Stimulated activated CD8-positive, alpha-beta memory T cell treated with anti-CD3 and anti-CD28 coated beads, Interleukin-4, amount 100 ng/mL, for 4 hours (primary cell): ENCODE measurements at regions not wholly inside any gene's neighbourhood (a gene's known extent, or its start where the extent isn't known, plus 50 kb on each side); places are given as distances from the start of the nearest gene placed in this dataset.

Experiments used
- DNase-seq, 2 donors: peaks; one replicate each; pipeline ENCODE4 v3.0.0-alpha.2; 2020; ENCODE audit warnings: low read depth in 2 of 2, low spot score in 1 of 2

DNA sequence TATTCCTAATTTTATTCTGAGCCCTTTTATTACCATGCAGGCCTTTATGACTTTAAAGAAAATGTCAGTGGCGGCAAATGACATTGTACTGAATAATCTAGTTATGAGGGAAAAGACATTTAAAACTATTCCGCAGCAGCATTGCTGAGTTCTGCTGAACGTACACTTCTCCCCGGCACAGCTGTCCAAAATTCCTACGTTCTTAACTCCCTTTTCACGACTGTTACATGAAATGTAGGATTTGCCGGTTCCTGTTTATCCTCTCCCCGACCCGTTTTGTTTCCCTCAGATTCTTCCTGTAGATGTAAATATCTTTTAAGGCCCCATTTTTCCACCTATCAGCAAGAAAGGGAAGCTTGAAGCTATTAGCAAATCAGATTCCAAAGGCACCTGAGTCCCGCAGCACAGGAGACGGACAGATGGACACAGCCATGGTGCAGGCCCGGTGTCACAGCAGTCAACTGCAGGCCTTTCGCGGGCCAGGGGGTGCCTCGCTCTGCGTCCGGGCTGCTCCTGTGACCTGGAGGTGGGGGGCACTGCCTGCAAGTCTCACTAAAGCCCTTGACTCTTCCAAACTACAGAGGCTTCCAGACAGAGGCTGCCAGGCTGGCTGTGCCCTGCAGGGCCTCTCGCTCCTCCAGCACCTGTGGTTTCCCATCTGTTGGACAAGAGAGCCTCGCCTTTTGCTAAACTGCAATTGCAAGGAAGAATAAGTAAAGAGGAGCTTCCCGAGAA is 485.0 kb upstream of the MGMT start:
- DNase-seq, result no peak

DNA sequence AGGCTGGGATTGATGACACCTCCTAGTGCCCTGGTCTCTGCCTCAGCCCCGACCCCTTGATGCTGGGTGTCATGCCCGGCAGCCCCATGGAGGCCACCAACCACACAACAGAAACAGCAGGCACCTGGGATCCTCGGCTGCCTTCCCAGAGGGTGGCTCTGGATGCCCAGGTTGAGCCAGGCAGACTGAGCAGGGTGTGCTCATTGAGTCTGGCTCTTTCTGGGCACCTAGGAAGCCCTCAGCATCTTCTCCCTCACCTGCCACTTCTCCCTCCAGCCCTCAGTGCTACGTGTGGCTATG is 484.5 kb upstream of the MGMT start:
- DNase-seq, result no peak

DNA sequence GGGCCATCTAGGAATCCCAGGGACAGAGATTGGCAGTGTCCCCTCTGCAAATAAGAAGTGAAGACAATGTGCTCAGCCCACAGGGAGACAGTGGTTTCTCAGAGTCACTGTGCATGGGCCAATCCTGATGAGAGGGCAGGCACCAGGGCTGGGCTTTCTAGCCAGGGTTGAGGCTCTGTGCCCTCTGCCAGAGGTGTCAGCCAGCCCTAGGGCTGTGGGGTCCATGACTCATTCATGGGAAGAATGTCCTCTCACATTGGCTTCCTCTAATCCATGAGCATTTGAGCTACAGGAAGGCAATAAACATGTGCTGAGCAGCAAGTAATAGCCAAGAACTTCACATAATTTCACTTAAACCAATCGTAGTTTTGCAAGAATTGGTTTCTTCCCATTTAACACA is 482.0 kb upstream of the MGMT start:
- DNase-seq, result no peak

DNA sequence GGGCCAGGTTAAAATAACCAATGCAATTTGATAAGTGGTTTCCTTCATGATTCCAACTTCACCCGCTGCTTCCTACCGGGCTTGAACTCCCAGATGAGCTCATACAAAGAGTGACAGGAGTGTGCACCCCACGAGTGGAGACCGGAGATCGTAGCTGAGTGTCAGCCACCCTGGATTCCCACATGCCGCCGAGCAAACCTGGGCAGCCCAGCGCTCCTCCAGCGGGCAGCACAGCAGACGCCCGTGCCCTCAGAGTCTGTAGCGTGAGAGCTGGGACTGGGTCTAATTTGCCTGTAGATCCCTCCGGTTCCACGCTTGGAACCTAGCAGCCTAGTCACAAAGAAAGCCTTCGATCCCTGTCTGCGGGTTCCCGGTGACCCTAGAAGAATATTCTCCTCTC is 476.1 kb upstream of the MGMT start:
- no peak for DNase-seq

DNA sequence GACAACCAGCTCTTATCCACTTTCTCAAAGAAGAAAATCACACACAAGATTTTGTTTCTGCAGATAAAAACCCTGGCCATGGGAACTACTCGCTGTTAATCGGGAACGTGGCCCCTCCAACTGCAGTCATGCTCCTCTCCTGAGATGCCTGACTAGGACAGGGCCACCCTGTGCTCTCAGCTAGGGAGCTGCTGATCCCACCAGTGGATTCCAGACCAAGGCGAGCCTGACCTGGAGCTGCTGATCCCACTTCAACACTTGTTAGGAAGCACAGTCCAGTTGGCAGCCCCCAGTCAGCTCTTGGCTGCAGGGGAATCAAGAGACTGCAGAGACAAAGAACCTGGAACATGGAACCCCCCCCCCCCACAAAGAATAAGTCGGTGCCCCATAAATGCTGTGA is 474.3 kb upstream of the MGMT start:
- DNase-seq, result no peak

DNA sequence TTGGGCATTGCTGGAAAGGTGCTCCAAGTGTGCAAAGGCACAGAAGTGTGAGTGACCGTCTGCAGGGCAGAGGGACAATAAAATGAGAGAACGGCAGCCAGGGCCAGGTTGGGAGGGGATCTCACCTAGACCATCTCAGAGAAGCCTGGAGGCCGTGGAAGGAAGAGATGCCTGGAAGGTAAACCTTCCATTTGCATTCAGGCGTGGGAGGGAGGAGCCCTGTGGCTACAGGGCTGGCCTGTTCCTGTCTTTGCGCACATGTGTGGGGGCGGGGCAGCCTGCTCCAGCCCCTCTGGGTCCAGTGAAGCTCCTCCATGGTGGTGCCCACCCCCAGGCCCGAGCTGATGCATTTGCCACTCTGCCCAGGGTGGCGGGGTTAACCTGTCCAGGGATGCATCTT is 473.6 kb upstream of the MGMT start:
- no peak for DNase-seq

DNA sequence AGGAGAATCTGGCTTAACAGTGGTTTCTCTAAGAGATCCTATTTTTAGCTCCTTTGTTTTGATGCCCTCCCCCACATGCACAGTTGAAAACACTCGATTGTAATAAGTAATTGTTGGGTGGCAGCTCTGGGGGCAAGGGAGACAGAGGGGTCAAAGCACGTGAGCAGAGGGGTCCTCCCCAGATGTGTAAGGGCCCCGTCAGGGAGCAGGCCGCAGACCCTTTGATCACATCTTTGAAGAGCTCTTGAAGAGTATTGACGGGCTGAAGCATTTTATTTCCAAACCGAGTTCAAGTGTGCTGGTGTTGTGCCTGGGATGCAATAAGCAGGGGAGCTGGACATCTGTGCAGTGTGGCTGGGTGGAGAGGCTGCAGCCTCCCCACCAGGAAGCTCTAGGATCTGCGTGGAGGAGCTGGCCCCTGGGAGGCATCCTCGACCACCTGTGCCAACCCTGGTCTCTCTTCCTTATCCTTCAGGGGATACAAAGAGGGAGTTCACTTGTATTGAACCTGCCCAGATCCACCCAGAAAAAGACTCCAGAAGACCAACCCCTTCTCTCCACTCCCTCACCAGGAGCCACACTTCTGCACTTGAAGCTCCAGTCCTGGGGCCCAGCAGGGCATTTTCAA is 473.0 kb upstream of the MGMT start:
- DNase-seq, result no peak

DNA sequence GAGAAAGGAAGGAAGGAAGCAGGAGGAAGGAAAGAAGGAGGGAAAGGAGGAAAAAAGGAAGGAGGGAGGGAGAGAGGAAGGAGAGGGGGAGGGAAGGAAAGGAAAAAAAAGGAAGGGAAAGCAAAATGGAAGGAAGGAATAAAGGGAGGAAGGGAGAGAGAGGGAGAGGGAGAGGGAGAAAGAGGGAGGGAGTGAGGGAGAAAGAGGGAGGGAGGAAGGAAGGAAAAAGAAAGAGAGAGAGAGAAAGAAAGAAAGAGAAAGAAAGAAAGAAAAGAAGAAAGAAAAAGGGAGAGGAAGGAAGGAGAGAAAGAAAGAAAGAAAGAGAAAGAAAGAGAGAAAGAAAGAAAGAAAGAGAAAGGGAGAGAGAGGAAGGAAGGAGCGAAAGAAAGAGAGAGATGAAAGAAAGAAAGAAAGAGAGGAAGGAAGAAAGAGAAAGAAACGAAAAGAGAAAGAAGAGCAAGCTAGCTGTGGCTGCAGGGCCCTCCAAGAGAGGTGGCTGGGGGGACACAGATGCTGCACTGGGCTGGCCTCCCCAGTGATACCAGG is 472.4 kb upstream of the MGMT start:
- DNase-seq, result no peak

DNA sequence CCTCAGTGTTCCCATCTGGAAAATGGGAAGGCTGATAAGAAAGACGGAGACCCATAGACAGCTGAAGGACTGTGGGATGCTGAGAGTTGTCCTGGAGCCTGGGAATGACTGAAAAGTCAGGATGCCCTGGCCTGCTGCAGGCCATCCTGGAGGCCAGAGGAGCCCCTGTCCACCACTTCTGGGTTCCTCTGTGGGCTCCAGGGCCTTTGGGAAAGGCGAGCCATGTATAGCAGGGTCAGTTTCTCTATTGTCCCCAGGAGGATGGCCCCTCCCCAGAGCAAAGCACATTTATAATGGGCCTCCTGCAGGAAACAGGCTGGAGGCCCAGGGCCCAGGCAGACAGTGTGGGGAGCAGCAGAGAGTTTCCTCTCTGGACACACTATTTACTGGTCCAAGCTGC is 471.4 kb upstream of the MGMT start:
- DNase-seq, result no peak

DNA sequence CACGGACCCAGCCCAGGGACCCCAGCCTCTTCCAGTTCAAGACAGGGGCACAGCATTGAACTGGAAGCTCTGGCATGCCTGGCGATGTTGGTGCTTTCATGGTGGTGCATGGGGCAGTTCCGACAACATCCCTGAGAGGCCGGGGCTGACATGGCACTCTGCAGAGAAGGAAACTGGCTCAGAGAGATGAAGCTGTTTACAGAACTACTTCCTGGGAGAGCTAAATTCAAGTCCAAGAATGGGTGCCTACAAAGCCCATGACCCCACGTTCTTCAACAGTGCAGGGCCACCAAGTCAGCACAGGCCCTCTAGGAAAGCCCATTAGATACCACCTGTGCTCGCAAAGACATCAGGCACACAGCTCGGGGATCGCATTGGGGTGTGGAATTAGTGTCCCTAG is 470.9 kb upstream of the MGMT start:
- no peak for DNase-seq

DNA sequence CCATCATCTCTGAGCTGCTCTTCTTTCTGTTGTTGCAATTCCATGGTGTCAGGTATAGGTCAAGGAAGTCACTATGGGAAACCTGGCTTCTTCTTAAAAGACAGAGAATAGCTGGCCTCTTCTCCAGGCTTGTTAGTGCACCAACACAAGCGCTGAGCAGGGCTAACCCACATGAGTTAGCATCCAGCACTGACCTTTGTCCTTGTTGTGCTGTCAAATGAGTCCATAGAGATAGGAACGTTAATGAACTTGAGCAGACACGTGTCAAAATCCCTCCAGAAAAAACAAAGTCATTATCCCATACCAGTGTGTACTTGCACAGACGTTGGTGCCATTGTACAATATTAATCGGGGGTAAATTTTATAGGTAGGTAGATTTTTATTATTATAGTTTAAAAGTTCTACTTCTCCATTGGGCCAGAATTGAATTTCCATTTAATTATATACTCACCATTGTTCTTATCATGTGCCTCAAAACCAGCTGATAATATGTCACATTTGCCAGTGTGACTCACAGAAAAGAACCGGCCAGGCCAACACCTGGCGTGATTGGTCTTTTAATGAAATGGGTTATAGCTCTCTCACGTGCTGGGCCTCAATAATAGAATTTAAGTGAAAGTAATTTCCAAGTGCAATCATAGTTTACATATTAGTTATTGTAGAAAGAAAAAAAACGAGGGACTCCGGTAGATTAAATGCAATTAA is 468.8 kb upstream of the MGMT start:
- DNase-seq, result no peak

DNA sequence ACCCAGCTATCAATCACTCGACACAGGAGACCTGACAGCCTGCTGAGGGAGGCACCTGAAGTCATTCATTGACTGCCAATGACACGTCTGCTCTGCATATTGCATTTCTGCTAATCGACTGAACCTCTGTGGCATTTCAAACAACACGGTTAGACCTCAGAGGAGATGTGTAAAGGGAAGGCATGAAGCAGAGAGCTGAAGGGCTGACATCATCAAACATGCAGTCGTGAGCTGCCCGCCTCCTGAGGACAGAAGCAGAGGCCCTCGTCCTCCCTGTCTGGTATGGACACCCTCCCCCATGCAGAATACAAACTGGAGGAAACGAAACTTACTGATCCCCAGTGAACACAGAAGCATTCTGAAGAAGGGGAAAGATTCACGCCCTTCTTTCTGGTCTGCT is 462.6 kb upstream of the MGMT start:
- no peak for DNase-seq

DNA sequence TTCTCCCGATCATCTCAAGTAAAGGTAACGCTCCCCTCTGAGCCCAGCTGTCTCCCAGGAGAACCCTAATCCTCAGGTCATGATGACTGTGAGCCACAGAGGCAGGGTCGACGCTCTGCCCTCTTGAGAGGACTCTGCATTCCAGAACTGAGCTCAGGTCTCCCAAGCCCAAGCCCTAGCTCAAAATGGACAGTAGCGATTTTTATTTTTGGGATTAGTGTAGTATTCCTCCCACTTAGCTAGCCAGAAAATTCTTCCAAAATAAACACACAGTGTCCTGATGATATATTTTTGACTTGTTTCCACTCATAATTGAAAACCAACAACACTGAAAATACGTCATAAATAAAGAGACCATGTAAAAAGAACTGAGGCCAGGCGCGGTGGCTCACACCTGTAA is 462.0 kb upstream of the MGMT start:
- DNase-seq, result no peak

DNA sequence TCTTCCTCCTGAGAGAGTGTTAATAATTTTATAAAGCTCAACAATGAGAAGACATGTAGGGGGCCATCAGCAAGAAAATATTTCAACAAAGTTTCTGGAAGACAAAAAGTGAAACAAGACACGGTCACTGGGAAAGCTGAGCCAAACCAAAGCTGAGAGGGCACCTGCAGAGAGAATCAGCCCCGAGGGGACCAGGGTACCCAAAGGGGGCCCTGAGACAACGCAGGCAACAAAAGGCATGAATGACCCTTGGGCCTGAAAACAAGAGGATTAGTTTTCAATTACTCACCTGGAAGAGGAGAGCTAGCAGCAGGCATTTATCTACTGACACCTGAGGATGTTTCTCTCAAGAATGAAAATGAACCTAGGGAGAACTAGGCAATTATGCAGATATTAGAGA is 461.2 kb upstream of the MGMT start:
- no peak for DNase-seq

DNA sequence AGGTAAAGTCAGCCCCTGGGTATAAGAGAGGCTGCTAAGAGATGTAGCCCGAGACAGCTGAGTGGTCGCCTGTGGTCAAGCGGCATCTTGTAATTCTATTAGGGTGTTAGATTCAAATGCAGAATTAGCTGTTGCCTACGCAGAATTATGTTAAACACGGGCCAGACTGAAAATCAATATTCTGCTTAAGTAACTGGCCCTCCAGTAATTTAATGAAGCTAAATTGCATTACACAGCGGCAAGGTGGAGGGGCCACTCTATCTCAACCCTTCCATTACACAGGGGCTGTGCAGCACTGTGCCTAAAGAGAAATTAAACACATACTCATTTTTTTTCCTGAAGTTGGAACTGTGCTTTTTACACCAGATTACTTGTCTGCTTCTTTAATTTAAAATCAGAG is 448.5 kb upstream of the MGMT start:
- DNase-seq, result no peak

DNA sequence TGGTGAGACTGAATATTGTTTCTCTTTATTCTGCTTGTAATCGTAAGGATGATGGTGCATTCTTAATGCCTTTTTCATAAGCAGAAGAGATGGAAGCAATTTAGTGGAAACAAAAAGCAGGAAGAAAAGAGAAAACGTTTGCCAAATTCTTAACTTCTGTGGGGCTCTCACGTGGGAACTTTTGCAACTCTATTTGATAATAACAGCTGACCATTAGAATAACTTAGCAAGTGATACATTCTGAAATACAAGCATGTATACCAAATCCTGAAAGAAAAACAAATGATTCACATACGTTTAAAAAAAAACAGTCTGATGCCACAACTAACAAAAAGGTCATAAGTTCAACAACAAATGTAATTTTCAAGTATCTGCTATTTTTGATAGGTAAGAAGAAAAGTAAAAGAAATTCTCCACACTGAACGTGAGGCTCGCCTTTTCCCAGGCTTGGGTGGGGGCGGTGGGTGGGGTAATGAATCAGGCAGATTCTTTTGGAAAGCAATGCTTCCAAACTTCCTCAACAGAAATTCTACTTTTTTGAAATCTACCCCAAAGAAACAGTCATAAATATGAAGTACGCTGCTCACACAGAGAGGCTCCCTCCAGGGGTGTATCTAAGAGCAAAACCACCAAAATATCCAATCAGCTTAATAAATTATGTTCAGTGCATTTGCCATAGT is 446.2 kb upstream of the MGMT start:
- DNase-seq, result no peak

DNA sequence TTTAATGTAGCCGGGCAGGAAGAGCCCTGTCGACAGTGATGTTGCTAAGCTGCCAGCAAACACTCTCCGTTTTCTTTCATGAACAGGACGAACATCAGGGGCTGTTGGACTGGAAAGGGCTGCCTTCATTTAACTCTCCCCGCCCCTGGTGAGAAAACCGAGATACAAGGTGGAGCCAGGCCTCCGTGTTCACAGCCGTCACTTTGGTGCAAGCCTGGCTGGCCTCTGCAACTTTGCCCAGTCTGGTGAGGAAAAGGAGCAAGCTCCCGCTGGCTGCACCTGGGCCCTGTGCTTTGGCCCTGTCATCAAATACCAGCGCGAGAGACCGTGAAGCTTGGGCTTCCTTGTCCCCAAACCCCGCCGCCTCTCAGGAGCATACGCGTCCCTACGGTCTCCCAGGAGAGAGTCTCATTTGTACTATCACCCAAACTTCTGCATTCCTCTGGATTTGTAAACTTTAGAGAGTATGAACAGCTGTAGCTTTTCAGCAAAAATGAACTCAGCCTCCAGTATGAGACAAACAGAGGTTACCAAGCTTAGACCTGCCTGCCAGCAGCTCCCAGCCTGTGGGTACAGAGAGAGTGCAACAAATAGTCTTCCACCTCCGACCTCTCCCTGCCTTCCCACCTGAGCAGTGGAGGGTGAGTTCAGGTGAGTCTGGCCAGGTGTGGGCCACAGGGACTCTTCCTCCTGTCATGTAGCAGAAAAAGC is 445.3 kb upstream of the MGMT start:
- DNase-seq, result no peak

DNA sequence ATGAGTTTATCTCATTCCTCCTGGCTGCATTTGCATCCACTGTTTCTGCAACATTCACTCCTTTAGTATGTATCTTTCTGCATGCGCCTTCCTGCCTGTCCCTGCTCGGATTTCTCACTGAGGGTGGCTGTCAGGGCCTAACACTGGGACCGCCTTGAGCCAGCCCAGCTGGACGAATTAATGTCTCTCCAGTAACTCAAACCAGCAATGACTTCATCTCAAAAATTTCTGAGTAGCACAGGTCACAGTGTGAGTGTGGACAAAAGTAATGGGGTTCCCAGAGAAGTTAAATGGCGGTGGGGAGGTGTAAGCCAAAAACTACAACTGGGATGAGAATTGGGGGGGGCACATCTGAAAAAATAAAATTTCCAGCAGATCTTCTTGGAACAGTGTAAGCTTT is 444.0 kb upstream of the MGMT start:
- no peak for DNase-seq

DNA sequence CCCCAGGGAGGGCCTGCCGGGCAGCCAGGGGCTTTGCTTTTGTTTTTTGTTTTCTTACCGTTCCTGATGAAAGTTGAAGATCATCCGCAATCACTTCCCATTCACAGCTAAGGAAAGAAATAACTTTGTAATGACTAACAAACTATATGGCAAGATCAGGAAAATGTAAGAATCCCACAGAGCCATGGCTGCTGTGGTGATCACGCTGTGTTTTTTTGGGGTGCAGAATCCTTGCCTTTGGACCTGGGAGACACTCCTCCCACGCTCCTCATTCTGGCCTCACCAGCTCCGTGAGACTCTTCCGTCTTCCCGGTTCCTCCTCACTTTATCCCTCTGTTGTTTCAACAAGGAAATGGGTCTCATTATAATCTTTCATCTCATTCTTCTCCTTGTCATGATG is 443.0 kb upstream of the MGMT start:
- no peak for DNase-seq

DNA sequence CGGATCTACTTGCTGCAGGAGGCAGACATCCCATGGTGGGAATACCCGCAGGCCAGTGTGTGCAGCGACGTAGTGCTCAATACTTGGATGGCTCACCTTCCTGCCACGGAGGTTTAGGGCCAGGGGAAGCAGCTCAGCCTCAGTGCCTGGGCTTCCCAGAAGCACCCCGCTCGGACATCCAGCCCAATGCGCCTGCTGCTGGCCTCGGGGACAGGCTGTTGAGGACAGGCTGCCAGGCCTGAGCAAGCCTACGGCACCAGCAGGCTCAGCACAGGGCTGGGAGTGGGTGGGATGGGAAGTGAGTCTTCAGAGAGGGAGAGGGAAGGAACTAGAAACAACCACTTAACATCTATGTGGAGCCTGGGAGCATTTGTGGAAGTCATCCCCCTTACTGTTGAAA is 441.3 kb upstream of the MGMT start:
- DNase-seq, result no peak

DNA sequence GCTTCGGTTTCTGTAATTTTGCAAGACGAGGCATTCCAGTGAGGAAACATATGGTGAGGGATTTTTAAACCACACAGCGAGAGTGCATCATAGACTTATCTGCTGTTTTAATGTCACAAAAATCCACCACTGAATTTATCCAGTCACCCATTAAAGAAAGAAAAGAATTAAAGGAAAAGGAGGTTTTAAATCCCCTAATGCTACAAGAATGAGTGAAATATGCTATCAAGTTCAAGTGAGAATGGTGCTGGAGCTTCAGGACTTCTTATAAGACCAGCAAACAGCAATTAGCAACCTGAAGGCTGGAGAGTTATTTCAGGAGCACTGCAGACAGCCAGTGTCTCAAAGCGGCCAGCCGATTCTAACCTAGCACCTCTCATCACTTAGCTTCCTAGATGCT is 439.1 kb upstream of the MGMT start:
- no peak for DNase-seq
